ENCODE measurements at regions not wholly inside any gene's neighbourhood (a gene's known extent, or its start where the extent isn't known, plus 50 kb on each side); places are given as distances from the start of the nearest gene placed in this dataset.
A peak's percentile ranks its signal among the peaks of the same experiment; 100 is the strongest.

GRCh38 chr14:101502761-101503392, 58.4 kb upstream of the DIO3 start:
- DNase-seq (ENCODE audit: insufficient read length) (peak; percentile 15), FAIRE-seq (no peak)
- TF ChIP-seq POLR2AphosphoS5 (IDR thresholded peaks at IDR 0.05; ENCODE audit: low read depth, low read length) (no peak), POLR2A (IDR thresholded peaks at IDR 0.05; ENCODE audit: low read depth, low read length) (no peak), TAF1 (IDR thresholded peaks at IDR 0.05; ENCODE audit: borderline replicate concordance, low read depth, low read length) (no peak)

- TF ChIP-seq POLR2AphosphoS5 (IDR thresholded peaks at IDR 0.05; ENCODE audit: low read depth, low read length), result no peak
- no peak for TF ChIP-seq POLR2A (IDR thresholded peaks at IDR 0.05; ENCODE audit: low read depth, low read length)
- no peak for TF ChIP-seq TAF1 (IDR thresholded peaks at IDR 0.05; ENCODE audit: borderline replicate concordance, low read depth, low read length)
- DNase-seq (ENCODE audit: insufficient read length), result no peak
- FAIRE-seq, result no peak
Measured at GRCh38 chr14:101503431-101504095, 57.7 kb upstream of the DIO3 start.

- FAIRE-seq, result no peak
Measured at GRCh38 chr14:101504096-101504948, 57.0 kb upstream of the DIO3 start.

GRCh38 chr14:101505236-101505970, 55.9 kb upstream of the DIO3 start:
- FAIRE-seq (no peak), DNase-seq (ENCODE audit: insufficient read length) (peak; percentile 13)
- TF ChIP-seq POLR2AphosphoS5 (IDR thresholded peaks at IDR 0.05; ENCODE audit: low read depth, low read length) (no peak), POLR2A (IDR thresholded peaks at IDR 0.05; ENCODE audit: low read depth, low read length) (no peak), TAF1 (IDR thresholded peaks at IDR 0.05; ENCODE audit: borderline replicate concordance, low read depth, low read length) (no peak)

More at GRCh38 chr14:101504096-101504948, 57.0 kb upstream of the DIO3 start:
- TF ChIP-seq POLR2AphosphoS5 (IDR thresholded peaks at IDR 0.05; ENCODE audit: low read depth, low read length), result no peak
- TF ChIP-seq POLR2A (IDR thresholded peaks at IDR 0.05; ENCODE audit: low read depth, low read length), result no peak
- no peak for TF ChIP-seq TAF1 (IDR thresholded peaks at IDR 0.05; ENCODE audit: borderline replicate concordance, low read depth, low read length)
- peak; percentile 13 for DNase-seq (ENCODE audit: insufficient read length)

- FAIRE-seq (no peak), DNase-seq (ENCODE audit: insufficient read length) (no peak)
- TF ChIP-seq POLR2AphosphoS5 (IDR thresholded peaks at IDR 0.05; ENCODE audit: low read depth, low read length) (no peak), POLR2A (IDR thresholded peaks at IDR 0.05; ENCODE audit: low read depth, low read length) (no peak), TAF1 (IDR thresholded peaks at IDR 0.05; ENCODE audit: borderline replicate concordance, low read depth, low read length) (no peak)
Measured at GRCh38 chr14:101506211-101506925, 54.9 kb upstream of the DIO3 start.

- FAIRE-seq (no peak), DNase-seq (ENCODE audit: insufficient read length) (no peak)
- no peak for TF ChIP-seq TAF1 (IDR thresholded peaks at IDR 0.05; ENCODE audit: borderline replicate concordance, low read depth, low read length)
- TF ChIP-seq POLR2A (IDR thresholded peaks at IDR 0.05; ENCODE audit: low read depth, low read length), result no peak
- TF ChIP-seq POLR2AphosphoS5 (IDR thresholded peaks at IDR 0.05; ENCODE audit: low read depth, low read length), result no peak
Measured at GRCh38 chr14:101506926-101507835, 54.1 kb upstream of the DIO3 start.

GRCh38 chr14:101507836-101508150, 53.5 kb upstream of the DIO3 start:
- FAIRE-seq, result no peak
- no peak for TF ChIP-seq POLR2A (IDR thresholded peaks at IDR 0.05; ENCODE audit: low read depth, low read length)
- DNase-seq (ENCODE audit: insufficient read length), result no peak

GRCh38 chr14:101508196-101508947, 52.9 kb upstream of the DIO3 start:
- TF ChIP-seq POLR2AphosphoS5 (IDR thresholded peaks at IDR 0.05; ENCODE audit: low read depth, low read length) (no peak), POLR2A (IDR thresholded peaks at IDR 0.05; ENCODE audit: low read depth, low read length) (no peak)
- DNase-seq (ENCODE audit: insufficient read length) (no peak), FAIRE-seq (no peak)

GRCh38 chr14:101508948-101509729, 52.2 kb upstream of the DIO3 start:
- TF ChIP-seq TAF1 (IDR thresholded peaks at IDR 0.05; ENCODE audit: borderline replicate concordance, low read depth, low read length) (no peak), POLR2A (IDR thresholded peaks at IDR 0.05; ENCODE audit: low read depth, low read length) (no peak), POLR2AphosphoS5 (IDR thresholded peaks at IDR 0.05; ENCODE audit: low read depth, low read length) (no peak)
- DNase-seq (ENCODE audit: insufficient read length) (no peak), FAIRE-seq (no peak)

Data from GM12892 (cell line).